Upper lobe of left lung (tissue), 6 donors: ENCODE measurements at regions not wholly inside any gene's neighbourhood (a gene's known extent, or its start where the extent isn't known, plus 50 kb on each side); places are given as distances from the start of the nearest gene placed in this dataset.

Source experiments
- ATAC-seq, 2 donors: fragments of 200-7000 bp; cut with Tn5 transposase; one replicate each; pipeline ENCODE4 v1.9.1; 2022; ENCODE audit warnings: mild to moderate bottlenecking in 2 of 2, moderate library complexity in 2 of 2; ENCODE audit not compliant: low FRiP score in 2 of 2
- DNase-seq, 2 donors: peaks; one replicate each; pipeline ENCODE4 v3.0.0-alpha.2; 2019 to 2020
- H3K27ac ChIP-seq, 4 donors: fragments of 200-600 bp; sonication (generic); one replicate each; pipeline ENCODE4 v1.5.1; 2016 to 2019
- H3K27me3 ChIP-seq, 4 donors: fragments of 200-600 bp; sonication (generic); one replicate each; pipeline ENCODE4 v1.5.1; 2017 to 2019
- H3K36me3 ChIP-seq, 4 donors: fragments of 200-600 bp; sonication (generic); one replicate each; pipeline ENCODE4 v1.5.1; 2016 to 2019
- H3K4me1 ChIP-seq, 4 donors: fragments of 200-600 bp; sonication (generic); one replicate each; pipeline ENCODE4 v1.5.1; 2018 to 2019
- H3K4me3 ChIP-seq, 4 donors: fragments of 200-600 bp; sonication (generic); one replicate each; pipeline ENCODE4 v1.5.1; 2017 to 2019; ENCODE audit warnings: mild to moderate bottlenecking in 2 of 4, moderate library complexity in 1 of 4
- H3K9me3 ChIP-seq, 4 donors: fragments of 200-600 bp; sonication (generic); one replicate each; pipeline ENCODE4 v1.5.1; 2018 to 2019
- CTCF ChIP-seq, 6 experiments: fragments of 450-650 bp in 4 of 6; fragments of 200-600 bp in 2 of 6; sonication (generic) in 2 of 6; IDR thresholded peaks; one replicate each; pipeline ENCODE4 v1.5.1; 2016 to 2019; ENCODE audit warnings: antibody characterized with exemption in 6 of 6
- EP300 ChIP-seq, 4 donors: sonication (generic); formaldehyde crosslinking; IDR thresholded peaks; one replicate each; pipeline ENCODE4 v1.5.1; 2017; ENCODE audit warnings: antibody characterized with exemption in 4 of 4, control low read depth in 2 of 4
- POLR2A ChIP-seq, 4 donors: fragments of 450-650 bp; IDR thresholded peaks; one replicate each; pipeline ENCODE4 v1.5.1; 2016 to 2017; ENCODE audit warnings: antibody characterized with exemption in 4 of 4, mild to moderate bottlenecking in 2 of 4
- POLR2AphosphoS5 ChIP-seq, 2 donors: sonication (generic); formaldehyde crosslinking; IDR thresholded peaks; one replicate each; pipeline ENCODE4 v1.5.1; 2017; ENCODE audit warnings: antibody characterized with exemption in 2 of 2
- WGBS, 2 donors: methylation state at CpG; one replicate each; pipeline ENCODE4 v1.1.5; 2017 to 2018; 5-methylcytosine and 5-hydroxymethylcytosine counted together
- donor health status: DM: no; HTN: no; CAD: no; lungs with moderate emphysema.
- donor health status: DM: no; HTN: yes; CAD: no; lungs with severe emphysema.

DNA sequence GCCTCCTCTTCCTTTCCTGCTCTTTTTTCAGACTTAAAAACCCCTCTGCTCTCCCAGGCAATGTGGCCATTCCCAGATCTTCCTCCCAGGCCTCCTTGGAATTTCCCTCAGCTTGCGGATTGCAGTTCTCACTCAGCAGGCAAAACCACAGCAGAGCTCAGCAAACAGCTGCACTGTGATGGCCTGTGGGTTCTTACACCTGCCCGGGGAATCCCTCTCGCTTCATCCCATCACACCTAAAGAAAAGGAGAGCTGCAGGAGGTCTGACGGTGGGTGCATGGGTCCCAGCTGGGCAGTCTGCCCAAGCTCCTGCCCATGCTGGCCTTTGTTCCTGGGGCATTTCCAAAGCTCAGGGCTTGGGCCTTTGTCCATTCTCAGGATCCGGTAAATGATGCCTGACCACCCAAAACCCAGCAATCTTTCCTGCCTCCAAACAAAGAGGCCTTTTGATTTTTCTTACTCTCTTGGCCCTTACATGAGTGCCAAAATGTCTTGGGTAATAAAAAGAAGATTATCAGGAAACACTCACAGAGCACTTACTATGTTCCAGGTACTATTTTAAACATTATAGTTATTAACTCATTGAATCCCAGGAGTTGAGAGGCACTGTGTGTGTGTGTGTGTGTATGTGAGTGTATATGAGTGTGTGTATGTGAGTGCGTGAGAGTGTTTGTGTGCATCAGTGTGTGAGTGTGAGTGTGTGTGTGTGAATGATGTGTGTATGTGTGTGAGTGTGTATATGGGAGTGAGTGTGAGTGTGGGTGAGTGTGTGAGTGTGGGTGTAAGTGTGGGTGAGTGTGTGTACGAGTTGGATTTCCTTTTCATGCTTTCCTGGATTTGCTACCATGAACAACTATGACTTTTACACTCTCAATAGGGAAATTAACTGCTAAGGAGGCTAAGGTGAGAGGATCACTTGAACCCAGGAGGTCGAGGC is 64.5 kb upstream of the PODXL start:
- no peaks in the 10 kb centered on the region for H3K27me3 ChIP-seq
- H3K4me1 ChIP-seq, result peaks cover 5 to 46% (median 19%) of the 10 kb centered on the region in 4 donors
- H3K4me3 ChIP-seq, result no peak overlapping the region
- H3K27ac ChIP-seq, result peak overlapping the region in 3 of 4 donors; percentile 4 to 76 (median 63)
- 69 to 72% methylated on average over 8 of the region's 8 CpGs for WGBS, 2 donors
- TF ChIP-seq CTCF (IDR thresholded peaks at IDR 0.05) (no peak), EP300 (IDR thresholded peaks at IDR 0.05) (no peak), POLR2AphosphoS5 (IDR thresholded peaks at IDR 0.05) (no peak), POLR2A (IDR thresholded peaks at IDR 0.05) (no peak)
- no peaks in the 10 kb centered on the region for H3K36me3 ChIP-seq
- H3K9me3 ChIP-seq, result no peaks in the 10 kb centered on the region
- no peak for DNase-seq
- no peak for ATAC-seq

- H3K9me3 ChIP-seq, result no peaks in the 10 kb centered on the region
- H3K4me3 ChIP-seq, result no peak overlapping the region
- DNase-seq, result no peak
- WGBS, 2 donors, result 64 to 73% methylated on average over 9 to 10 of the region's 10 CpGs
- H3K36me3 ChIP-seq, result no peaks in the 10 kb centered on the region
- peak overlapping the region; percentile 32 to 76 (median 49) for H3K27ac ChIP-seq
- TF ChIP-seq EP300 (IDR thresholded peaks at IDR 0.05) (no peak), POLR2AphosphoS5 (IDR thresholded peaks at IDR 0.05) (no peak), POLR2A (IDR thresholded peaks at IDR 0.05) (no peak)
- ATAC-seq, result peak in 1 of 2 donors; percentile 51
- peaks cover 0 to 38% (median 18%) of the 10 kb centered on the region in 4 donors for H3K4me1 ChIP-seq
- H3K27me3 ChIP-seq, result no peaks in the 10 kb centered on the region
Measured at GRCh38 chr7:131619336-131620305, 63.2 kb upstream of the PODXL start.

DNA sequence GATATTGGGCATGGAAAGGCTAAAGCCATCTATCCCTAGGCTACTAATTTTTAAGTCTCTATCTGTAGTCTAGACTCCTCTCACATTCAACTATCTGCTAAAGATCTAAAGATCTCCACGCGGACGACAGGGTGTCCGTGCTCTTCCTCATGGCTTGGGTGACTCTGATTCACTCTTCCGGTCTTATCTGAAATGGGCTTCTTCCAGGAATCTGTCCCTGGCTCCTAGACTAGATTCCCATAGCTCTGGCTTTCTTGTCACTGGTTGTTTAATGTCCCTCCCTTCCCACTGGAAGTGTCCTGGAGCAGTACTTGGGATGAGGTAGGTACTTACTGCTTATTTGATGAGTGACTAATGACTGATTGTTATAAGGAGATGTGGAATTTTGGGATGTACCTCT is 62.0 kb upstream of the PODXL start:
- H3K27ac ChIP-seq, result peak overlapping the region in 2 of 4 donors; percentile 63 to 76
- no peaks in the 10 kb centered on the region for H3K27me3 ChIP-seq
- ATAC-seq, result no peak
- no peak overlapping the region for H3K4me3 ChIP-seq
- H3K4me1 ChIP-seq, result peaks cover 0 to 33% (median 18%) of the 10 kb centered on the region in 4 donors
- 65 to 70% methylated on average over 5 of the region's 5 CpGs for WGBS, 2 donors
- DNase-seq, result no peak
- TF ChIP-seq POLR2A (IDR thresholded peaks at IDR 0.05) (no peak), EP300 (IDR thresholded peaks at IDR 0.05) (peak in 3 of 4 donors; percentile 47 to 90 (median 85)), POLR2AphosphoS5 (IDR thresholded peaks at IDR 0.05) (peak; percentile 55 to 74), CTCF (IDR thresholded peaks at IDR 0.05) (no peak)
- H3K36me3 ChIP-seq, result no peaks in the 10 kb centered on the region
- H3K9me3 ChIP-seq, result no peaks in the 10 kb centered on the region

GRCh38 chr7:131616487-131617200 is 60.2 kb upstream of the PODXL start:
- Histone ChIP-seq H3K4me3 (no peak overlapping the region), H3K4me1 (peaks cover 0 to 21% (median 11%) of the 10 kb centered on the region in 4 donors), H3K27me3 (no peaks in the 10 kb centered on the region), H3K36me3 (no peaks in the 10 kb centered on the region), H3K27ac (no peak overlapping the region), H3K9me3 (no peaks in the 10 kb centered on the region)
- no peak for ATAC-seq
- TF ChIP-seq CTCF (IDR thresholded peaks at IDR 0.05) (no peak), EP300 (IDR thresholded peaks at IDR 0.05) (no peak), POLR2AphosphoS5 (IDR thresholded peaks at IDR 0.05) (no peak), POLR2A (IDR thresholded peaks at IDR 0.05) (no peak)
- WGBS, 2 donors, result 87 to 89% methylated on average over 8 of the region's 8 CpGs
- no peak for DNase-seq
